Activated CD8-positive, alpha-beta memory T cell treated with anti-CD3 and anti-CD28 coated beads for 36 hours (primary cell): ENCODE measurements at regions not wholly inside any gene's neighbourhood (a gene's known extent, or its start where the extent isn't known, plus 50 kb on each side); places are given as distances from the start of the nearest gene placed in this dataset.

Source experiments
- CTCF ChIA-PET: fragments of 350-600 bp; sonication (Branson Sonifier 250); formaldehyde crosslinking; loops from one replicate; lab custom pipeline; 2021; ENCODE audit warnings: antibody characterized with exemption; lab: Charles Lee
- POLR2A ChIA-PET: fragments of 350-600 bp; sonication (Branson Sonifier 250); formaldehyde crosslinking; loops from one replicate; lab custom pipeline; 2021; ENCODE audit warnings: antibody characterized with exemption; lab: Charles Lee

- ChIA-PET POLR2A (no interaction called here), CTCF (no interaction called here)
These were observed 605.4 kb downstream of the MED13L start for GRCh38 chr12:115672086-115672485.

DNA sequence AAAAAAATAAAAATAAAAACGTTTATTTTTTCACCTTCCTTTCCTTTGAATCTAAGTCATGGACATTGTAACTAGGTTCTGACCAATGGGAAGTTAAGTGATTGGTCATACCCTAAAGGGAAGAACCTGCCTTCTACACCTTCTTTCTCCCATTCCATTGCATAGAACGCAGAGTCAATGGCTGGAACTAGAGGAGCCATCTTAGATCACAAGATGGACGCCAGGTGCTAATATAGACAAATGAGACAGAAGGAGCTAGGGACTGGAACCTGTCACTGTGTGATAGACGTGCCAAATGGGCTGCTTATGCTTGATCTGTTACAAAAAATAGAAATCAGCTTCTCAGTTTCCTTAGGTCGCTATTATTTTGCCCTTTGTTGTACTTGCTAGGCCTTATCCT is 606.6 kb downstream of the MED13L start:
- CTCF ChIA-PET, result no interaction called here
- POLR2A ChIA-PET, result no interaction called here

DNA sequence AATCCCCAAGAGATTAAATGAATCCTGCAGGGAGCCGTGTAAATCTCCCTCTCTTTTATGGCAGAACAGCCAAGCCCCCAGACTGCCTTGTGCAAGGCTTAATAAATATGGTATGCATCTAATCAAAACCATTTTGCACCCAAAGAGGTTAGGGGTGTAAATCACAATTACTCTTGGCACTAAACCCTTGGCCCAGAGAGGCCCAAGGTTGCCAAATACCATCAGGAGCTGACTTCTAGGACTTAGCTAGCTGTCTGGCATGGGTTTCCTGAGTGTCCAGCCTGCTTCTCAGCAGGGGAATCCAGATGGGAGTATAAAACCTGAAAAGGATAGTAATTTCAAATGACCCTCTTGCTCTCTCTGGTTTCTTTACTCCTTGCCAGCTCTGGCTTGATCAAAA is 610.4 kb downstream of the MED13L start:
- CTCF ChIA-PET, result no interaction called here
- POLR2A ChIA-PET, result no interaction called here

- ChIA-PET CTCF (no interaction called here), POLR2A (no interaction called here)
These were observed 611.3 kb downstream of the MED13L start for GRCh38 chr12:115666168-115666567.

- ChIA-PET POLR2A (no interaction called here), CTCF (no interaction called here)
These were observed 616.4 kb downstream of the MED13L start for GRCh38 chr12:115661112-115661511.

- POLR2A ChIA-PET, result no interaction called here
- CTCF ChIA-PET, result no interaction called here
These were observed 617.2 kb downstream of the MED13L start for GRCh38 chr12:115660211-115660805.

DNA sequence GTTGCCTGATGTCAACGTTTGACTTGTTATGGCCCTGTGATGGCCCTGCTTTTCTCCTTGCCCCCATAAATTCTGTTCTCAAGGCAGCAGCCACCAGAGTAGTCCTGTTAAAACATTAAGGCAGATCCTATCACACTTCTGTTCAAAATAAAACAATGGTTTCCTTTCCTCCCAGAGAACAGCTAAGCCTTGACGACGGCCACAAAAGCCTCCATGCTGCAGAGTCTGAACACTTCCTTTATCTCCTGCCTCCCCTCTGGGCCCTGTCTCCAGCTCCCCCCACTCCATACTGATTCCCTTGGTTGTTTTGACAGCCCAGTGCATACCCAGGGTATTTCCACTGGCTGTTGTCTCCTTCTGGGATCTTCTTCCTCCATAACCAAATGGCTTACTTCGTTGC is 618.1 kb downstream of the MED13L start:
- POLR2A ChIA-PET, result no interaction called here
- CTCF ChIA-PET, result no interaction called here

DNA sequence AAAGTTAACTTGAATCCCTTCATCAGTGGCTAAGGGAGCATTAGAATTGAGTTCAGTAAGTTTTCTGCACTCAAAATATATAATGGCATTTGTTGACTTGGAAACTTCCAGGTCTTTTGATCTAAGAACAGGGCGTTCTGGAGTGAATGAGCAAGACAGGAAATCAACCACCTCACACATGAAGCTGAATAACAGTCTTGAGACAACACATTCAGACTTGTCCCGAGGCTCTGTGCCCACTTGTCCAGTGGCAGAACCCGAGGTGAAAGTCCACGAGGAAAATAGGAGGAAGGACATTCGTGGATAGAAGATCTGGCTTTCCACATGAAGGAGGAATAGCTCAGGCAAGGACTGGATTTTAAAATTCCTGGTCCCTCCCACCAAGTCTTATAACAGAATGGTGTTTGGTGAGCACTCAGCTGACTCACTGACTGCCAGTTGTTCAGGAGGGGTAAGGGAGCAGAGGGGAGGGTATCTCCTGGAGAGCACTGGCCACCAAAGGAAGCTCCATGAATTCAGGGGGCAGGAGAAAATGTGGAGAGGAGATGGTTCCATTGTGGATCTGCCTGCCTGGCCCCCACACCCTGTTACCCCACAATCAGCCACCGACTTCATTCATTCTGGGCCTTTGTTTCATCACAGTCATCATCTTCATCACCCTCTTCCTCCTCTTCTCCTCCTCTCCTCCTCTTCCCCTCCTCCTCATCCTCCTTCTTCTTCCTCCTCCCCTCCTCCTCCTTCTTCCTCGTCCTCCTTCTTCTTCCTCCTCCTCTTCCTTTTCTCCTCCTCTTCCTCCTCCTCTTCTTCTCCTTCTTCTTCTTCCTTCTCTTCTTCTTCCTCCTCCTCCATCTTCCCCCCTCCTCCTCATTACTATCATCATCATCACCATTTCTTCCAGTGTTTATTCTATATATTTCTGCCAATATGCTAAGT is 620.1 kb downstream of the MED13L start:
- POLR2A ChIA-PET, result no interaction called here

DNA sequence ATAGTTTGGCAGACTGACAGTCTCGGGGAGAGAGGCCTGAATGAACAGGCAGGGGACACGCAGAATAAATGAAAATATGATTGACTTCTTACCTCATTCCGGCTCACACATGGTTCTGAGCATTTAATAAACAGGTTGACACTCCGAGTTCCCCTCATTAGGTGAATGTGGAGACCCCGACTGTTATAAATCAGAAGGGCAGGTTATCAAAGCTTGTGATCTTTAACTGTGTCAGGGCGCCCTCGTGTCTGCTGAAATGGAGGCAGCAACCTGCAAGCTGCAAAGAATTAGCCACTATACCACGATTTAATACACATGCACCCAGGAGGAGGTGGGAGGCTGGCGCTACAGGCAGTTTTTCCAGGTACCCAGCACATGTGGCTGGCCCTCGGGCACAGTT is 627.5 kb downstream of the MED13L start:
- CTCF ChIA-PET, result no interaction called here
- POLR2A ChIA-PET, result no interaction called here

More for the DNA sequence above, 620.1 kb downstream of the MED13L start:
- CTCF ChIA-PET, result no interaction called here

DNA sequence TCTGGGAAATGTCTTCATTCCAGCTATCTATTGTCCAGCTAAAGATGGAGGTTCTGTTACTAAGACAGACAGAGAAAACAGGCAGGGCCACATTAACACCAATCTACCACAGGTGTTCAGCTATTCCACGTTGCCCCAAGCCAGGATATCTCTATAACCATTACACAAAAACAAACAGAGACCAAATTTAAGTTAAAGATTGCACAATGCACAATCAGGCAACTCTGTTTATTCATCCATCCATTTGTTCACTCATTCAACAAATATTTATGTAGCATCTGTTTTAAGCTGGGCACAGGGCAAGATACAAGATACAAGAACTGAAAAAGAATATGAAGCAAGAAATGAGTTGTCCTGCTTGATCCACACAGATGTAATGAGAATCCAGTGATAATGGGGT is 629.0 kb downstream of the MED13L start:
- ChIA-PET POLR2A (no interaction called here), CTCF (no interaction called here)

DNA sequence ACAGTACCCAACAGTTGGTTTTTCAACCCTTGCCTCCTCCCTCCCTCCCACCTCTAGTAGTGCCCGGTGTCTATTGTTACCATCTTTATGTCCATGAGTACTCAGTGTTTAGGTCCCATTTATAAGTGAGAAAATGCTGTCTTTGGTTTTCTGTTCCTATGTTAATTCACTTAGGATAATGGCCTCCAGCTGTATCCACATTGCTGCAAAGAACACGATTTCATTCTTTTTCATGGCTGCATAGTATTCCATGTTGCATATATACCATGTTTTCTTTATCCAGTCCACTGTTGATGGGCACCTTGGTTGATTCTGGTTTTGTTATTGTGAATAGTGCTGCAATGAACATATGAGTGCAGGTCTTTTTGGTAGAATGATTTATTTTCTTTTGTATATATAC is 631.3 kb downstream of the MED13L start:
- ChIA-PET POLR2A (no interaction called here), CTCF (interaction anchor here (0.6 kb wide), 1 partner anchor 677 kb away, joined by 3 read pairs; no protein-coding TSS in a partner anchor)

- ChIA-PET CTCF (no interaction called here), POLR2A (no interaction called here)
These were observed 636.6 kb downstream of the MED13L start for GRCh38 chr12:115640929-115641328.

- POLR2A ChIA-PET, result interaction anchor here (0.6 kb wide), 1 partner anchor 12 kb away, joined by 4 read pairs; no protein-coding TSS in a partner anchor
- CTCF ChIA-PET, result no interaction called here
These were observed 637.9 kb downstream of the MED13L start for GRCh38 chr12:115639648-115640012.

- CTCF ChIA-PET, result no interaction called here
These were observed 638.5 kb downstream of the MED13L start for GRCh38 chr12:115638733-115639647.

GRCh38 chr12:115636546-115636945 is 640.9 kb downstream of the MED13L start:
- POLR2A ChIA-PET, result no interaction called here
- CTCF ChIA-PET, result no interaction called here

More at GRCh38 chr12:115638733-115639647, 638.5 kb downstream of the MED13L start:
- POLR2A ChIA-PET, result no interaction called here

GRCh38 chr12:115632308-115632707 is 645.2 kb downstream of the MED13L start:
- ChIA-PET POLR2A (no interaction called here), CTCF (no interaction called here)

GRCh38 chr12:115630136-115630535 is 647.4 kb downstream of the MED13L start:
- ChIA-PET POLR2A (no interaction called here), CTCF (no interaction called here)

GRCh38 chr12:115626210-115626609 is 651.3 kb downstream of the MED13L start:
- POLR2A ChIA-PET, result no interaction called here

DNA sequence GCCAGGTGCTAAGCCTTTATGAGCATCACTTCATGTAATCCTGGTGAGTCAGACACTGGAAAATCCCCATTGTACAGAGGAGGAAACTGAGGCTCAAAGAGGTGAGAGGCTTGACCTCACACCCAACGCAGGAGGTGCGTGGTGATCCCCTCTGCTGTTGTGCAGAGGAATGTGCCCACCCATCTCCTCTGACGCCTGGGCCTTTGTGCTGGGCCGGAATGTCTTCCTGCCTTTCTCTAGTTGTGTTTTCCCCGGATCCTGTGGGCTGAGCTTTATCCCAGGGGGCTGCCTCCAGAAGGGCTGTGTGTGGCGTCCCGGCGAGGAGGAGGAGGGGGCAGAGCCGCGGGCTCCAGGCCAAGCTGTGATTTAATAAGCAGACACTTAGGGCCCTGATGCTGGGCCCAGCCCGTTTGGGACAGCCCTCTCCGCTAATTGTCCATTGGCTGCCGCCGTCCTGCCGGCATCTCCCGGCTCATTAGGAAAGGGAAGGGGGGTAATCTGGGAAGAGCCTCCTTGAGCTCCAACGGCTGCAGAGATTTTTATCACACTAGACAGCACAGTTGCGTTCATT is 653.6 kb downstream of the MED13L start:
- ChIA-PET CTCF (no interaction called here), POLR2A (no interaction called here)

More at GRCh38 chr12:115626210-115626609, 651.3 kb downstream of the MED13L start:
- CTCF ChIA-PET, result no interaction called here

GRCh38 chr12:115623275-115623674 is 654.2 kb downstream of the MED13L start:
- POLR2A ChIA-PET, result no interaction called here
- CTCF ChIA-PET, result no interaction called here
